Mesenchymal stem cell (in vitro differentiated cells and primary cell): ENCODE measurements at regions not wholly inside any gene's neighbourhood (a gene's known extent, or its start where the extent isn't known, plus 50 kb on each side); places are given as distances from the start of the nearest gene placed in this dataset.

Experiments used
- DNase-seq: peaks from one replicate; pipeline ENCODE4 v3.0.0-alpha.2; 2013
- H2AFZ ChIP-seq: one replicate; pipeline ENCODE4 v1.6.1; 2013; ENCODE audit warnings: low read depth, mild to moderate bottlenecking, control low read depth, inconsistent platforms, low read length, moderate library complexity
- H2AK5ac ChIP-seq: 2 replicates; pipeline ENCODE4 v1.6.1; 2013; ENCODE audit warnings: low read length, moderate library complexity, mild to moderate bottlenecking, inconsistent platforms; ENCODE audit not compliant: severe bottlenecking
- H2BK120ac ChIP-seq: one replicate; pipeline ENCODE4 v1.6.1; 2013; ENCODE audit warnings: low read depth, mild to moderate bottlenecking, inconsistent platforms, low read length, moderate library complexity
- H2BK12ac ChIP-seq, 2 experiments: one replicate each; pipeline ENCODE4 v1.6.1; 2013; ENCODE audit warnings: inconsistent platforms in 2 of 2, low read length in 2 of 2, mild to moderate bottlenecking in 2 of 2, moderate library complexity in 2 of 2, control low read depth in 1 of 2
- H2BK15ac ChIP-seq: one replicate; pipeline ENCODE4 v1.6.1; 2013; ENCODE audit warnings: mild to moderate bottlenecking, low read depth, inconsistent platforms; ENCODE audit not compliant: poor library complexity, severe bottlenecking
- H2BK5ac ChIP-seq: 2 replicates; pipeline ENCODE4 v1.6.1; 2013; ENCODE audit warnings: low read depth, mild to moderate bottlenecking, low read length, control low read depth, inconsistent platforms; ENCODE audit not compliant: poor library complexity, severe bottlenecking
- H3K14ac ChIP-seq, 2 experiments: one replicate each; pipeline ENCODE4 v1.6.1; 2013; ENCODE audit warnings: inconsistent platforms in 2 of 2, low read length in 2 of 2, control low read depth in 1 of 2, mild to moderate bottlenecking in 1 of 2, moderate library complexity in 1 of 2
- H3K18ac ChIP-seq, 2 experiments: one replicate each; pipeline ENCODE4 v1.6.1; 2013; ENCODE audit warnings: inconsistent platforms in 2 of 2, low read length in 2 of 2, control low read depth in 1 of 2, low read depth in 1 of 2, mild to moderate bottlenecking in 1 of 2
- H3K23ac ChIP-seq, 2 experiments: one replicate each; pipeline ENCODE4 v1.6.1; 2013; ENCODE audit warnings: inconsistent platforms in 2 of 2, low read length in 2 of 2, mild to moderate bottlenecking in 2 of 2, moderate library complexity in 2 of 2, control low read depth in 1 of 2
- H3K27ac ChIP-seq: 2 replicates; pipeline ENCODE4 v1.5.1; 2013; ENCODE audit warnings: mild to moderate bottlenecking, moderate library complexity, low read length, control low read depth, inconsistent platforms; ENCODE audit not compliant: poor library complexity, severe bottlenecking
- H3K27me3 ChIP-seq, 2 experiments: 2 replicates each; pipeline versions ENCODE4 v1.6.1 to v1.7.0; 2013; ENCODE audit warnings: low read length in 2 of 2, mild to moderate bottlenecking in 2 of 2, moderate library complexity in 2 of 2, control low read depth in 1 of 2, inconsistent platforms in 1 of 2; ENCODE audit not compliant: control insufficient read depth in 1 of 2, insufficient read depth in 1 of 2
- H3K36me3 ChIP-seq, 2 experiments: 2 replicates each; pipeline versions ENCODE4 v1.6.1 to v1.7.0; 2013; ENCODE audit warnings: low read length in 2 of 2, control low read depth in 1 of 2, inconsistent platforms in 1 of 2, low read depth in 1 of 2, mild to moderate bottlenecking in 1 of 2; ENCODE audit not compliant: insufficient read depth in 2 of 2, control insufficient read depth in 1 of 2
- H3K4ac ChIP-seq, 2 experiments: one replicate each; pipeline ENCODE4 v1.6.1; 2013; ENCODE audit warnings: inconsistent platforms in 2 of 2, low read length in 2 of 2, mild to moderate bottlenecking in 2 of 2, moderate library complexity in 2 of 2, control low read depth in 1 of 2, low read depth in 1 of 2
- H3K4me1 ChIP-seq: 2 replicates; pipeline ENCODE4 v1.6.1; 2013; ENCODE audit warnings: low read depth, low read length, control low read depth; ENCODE audit not compliant: control insufficient read depth, insufficient read depth
- H3K4me2 ChIP-seq: 2 replicates; pipeline ENCODE4 v1.6.1; 2013; ENCODE audit warnings: low read length, mild to moderate bottlenecking, inconsistent platforms; ENCODE audit not compliant: poor library complexity, severe bottlenecking
- H3K4me3 ChIP-seq, 2 experiments: 2 replicates each; pipeline versions ENCODE4 v1.5.1 to v1.7.0; 2013; ENCODE audit warnings: low read length in 2 of 2, mild to moderate bottlenecking in 2 of 2, control low read depth in 1 of 2, low read depth in 1 of 2; ENCODE audit not compliant: insufficient read depth in 1 of 2
- H3K79me1 ChIP-seq: replicated peaks from 2 replicates; pipeline ENCODE4 v1.6.1; 2013; ENCODE audit warnings: mild to moderate bottlenecking, control low read depth, low read length, inconsistent platforms; ENCODE audit not compliant: poor library complexity, severe bottlenecking
- H3K9ac ChIP-seq: 2 replicates; pipeline ENCODE4 v1.7.0; 2013; ENCODE audit warnings: mild to moderate bottlenecking, low read length, moderate library complexity
- H3K9me3 ChIP-seq: 2 replicates; pipeline ENCODE4 v1.7.0; 2013; ENCODE audit warnings: mild to moderate bottlenecking, low read length; ENCODE audit not compliant: control insufficient read depth
- H4K8ac ChIP-seq: one replicate; pipeline ENCODE4 v1.6.1; 2013; ENCODE audit warnings: inconsistent platforms, mild to moderate bottlenecking, low read length, moderate library complexity
- H4K91ac ChIP-seq: one replicate; pipeline ENCODE4 v1.6.1; 2013; ENCODE audit warnings: mild to moderate bottlenecking, low read length, inconsistent platforms
- WGBS: methylation state at CpG from one replicate; pipeline ENCODE4 v1.1.7; 2013; ENCODE audit warnings: mixed read lengths; 5-methylcytosine and 5-hydroxymethylcytosine counted together

GRCh38 chr4:79213010-79213409 is 112.9 kb downstream of the NAA11 start:
- Histone ChIP-seq H3K23ac (no peak overlapping the region), H3K36me3 (no peaks in the 10 kb centered on the region), H3K4me2 (no peak overlapping the region), H3K18ac (no peak overlapping the region), H3K9ac (no peak overlapping the region), H2AK5ac (no peak overlapping the region), H3K4me3 (no peak overlapping the region), H2BK12ac (no peak overlapping the region), H3K27ac (no peak overlapping the region), H2BK5ac (no peak overlapping the region), H4K8ac (no peak overlapping the region), H3K27me3 (no peaks in the 10 kb centered on the region), H3K14ac (no peak overlapping the region), H4K91ac (no peak overlapping the region), H3K79me1 (no peaks in the 10 kb centered on the region), H3K4me1 (peaks cover 3% of the 10 kb centered on the region), H2BK120ac (no peak overlapping the region), H2BK15ac (no peak overlapping the region), H2AFZ (no peak overlapping the region), H3K9me3 (no peaks in the 10 kb centered on the region), H3K4ac (no peak overlapping the region)
- DNase-seq = no peak

GRCh38 chr4:79212311-79212710 is 113.5 kb downstream of the NAA11 start:
- H4K91ac ChIP-seq = no peak overlapping the region
- H4K8ac ChIP-seq = no peak overlapping the region
- no peak overlapping the region for H3K14ac ChIP-seq
- no peak for DNase-seq
- H3K18ac ChIP-seq = no peak overlapping the region
- no peak overlapping the region for H3K23ac ChIP-seq
- H3K9ac ChIP-seq = no peak overlapping the region
- no peak overlapping the region for H2BK5ac ChIP-seq
- H3K4me2 ChIP-seq = no peak overlapping the region
- H3K4me1 ChIP-seq = peaks cover 3% of the 10 kb centered on the region
- H2AFZ ChIP-seq = no peak overlapping the region
- no peaks in the 10 kb centered on the region for H3K79me1 ChIP-seq
- no peak overlapping the region for H2BK120ac ChIP-seq
- H3K27ac ChIP-seq = no peak overlapping the region
- peaks cover 1% of the 10 kb centered on the region for H3K9me3 ChIP-seq
- WGBS = 98% methylated on average over 2 of the region's 4 CpGs
- H3K4me3 ChIP-seq = no peak overlapping the region
- no peaks in the 10 kb centered on the region for H3K27me3 ChIP-seq
- H2AK5ac ChIP-seq = no peak overlapping the region
- no peak overlapping the region for H2BK12ac ChIP-seq
- no peaks in the 10 kb centered on the region for H3K36me3 ChIP-seq
- no peak overlapping the region for H2BK15ac ChIP-seq
- no peak overlapping the region for H3K4ac ChIP-seq

- H2BK5ac ChIP-seq = no peak overlapping the region
- no peaks in the 10 kb centered on the region for H3K79me1 ChIP-seq
- H3K4me1 ChIP-seq = peaks cover 3% of the 10 kb centered on the region
- no peak overlapping the region for H2AK5ac ChIP-seq
- H3K23ac ChIP-seq = no peak overlapping the region
- no peaks in the 10 kb centered on the region for H3K36me3 ChIP-seq
- WGBS = 72% methylated on average over 2 of the region's 3 CpGs
- no peak overlapping the region for H2BK15ac ChIP-seq
- H3K9ac ChIP-seq = no peak overlapping the region
- no peak for DNase-seq
- H3K9me3 ChIP-seq = peaks cover 2% of the 10 kb centered on the region
- H3K18ac ChIP-seq = no peak overlapping the region
- H2BK12ac ChIP-seq = no peak overlapping the region
- no peak overlapping the region for H4K8ac ChIP-seq
- no peaks in the 10 kb centered on the region for H3K27me3 ChIP-seq
- H3K4ac ChIP-seq = no peak overlapping the region
- H2BK120ac ChIP-seq = no peak overlapping the region
- H2AFZ ChIP-seq = no peak overlapping the region
- H3K14ac ChIP-seq = no peak overlapping the region
- H3K27ac ChIP-seq = no peak overlapping the region
- H3K4me3 ChIP-seq = no peak overlapping the region
- H4K91ac ChIP-seq = no peak overlapping the region
- H3K4me2 ChIP-seq = no peak overlapping the region
These were observed 114.4 kb downstream of the NAA11 start for GRCh38 chr4:79211490-79211889.

- Histone ChIP-seq H3K27ac (no peak overlapping the region), H3K4me2 (no peak overlapping the region), H3K79me1 (no peaks in the 10 kb centered on the region), H3K18ac (no peak overlapping the region), H4K8ac (no peak overlapping the region), H2BK5ac (no peak overlapping the region), H2BK120ac (no peak overlapping the region), H2AK5ac (no peak overlapping the region), H3K9ac (no peak overlapping the region), H3K27me3 (no peaks in the 10 kb centered on the region), H3K4me3 (no peak overlapping the region), H3K14ac (no peak overlapping the region), H3K23ac (no peak overlapping the region), H4K91ac (no peak overlapping the region), H2AFZ (no peak overlapping the region), H2BK12ac (no peak overlapping the region), H3K36me3 (no peaks in the 10 kb centered on the region), H3K4me1 (peaks cover 3% of the 10 kb centered on the region), H3K4ac (no peak overlapping the region), H3K9me3 (peaks cover 5% of the 10 kb centered on the region), H2BK15ac (no peak overlapping the region)
- WGBS = 96% methylated on average over 6 of the region's 7 CpGs
- no peak for DNase-seq
These were observed 115.2 kb downstream of the NAA11 start for GRCh38 chr4:79210636-79211049.
